Fibroblast of pulmonary artery (primary cell): ENCODE measurements at regions not wholly inside any gene's neighbourhood (a gene's known extent, or its start where the extent isn't known, plus 50 kb on each side); places are given as distances from the start of the nearest gene placed in this dataset.
A peak's percentile ranks its signal among the peaks of the same experiment; 100 is the strongest.

Source experiments
- DNase-seq: peaks from one replicate; pipeline ENCODE4 v3.0.0-alpha.2; 2010; ENCODE audit warnings: low read depth
- H3K4me3 ChIP-seq: replicated peaks from 2 replicates; pipeline ENCODE4 v1.5.1; 2011; ENCODE audit warnings: low read depth, mild to moderate bottlenecking, control low read depth, low read length, moderate library complexity
- TF ChIP-seq, protein P1 (sequence below): IDR thresholded peaks from 2 replicates; pipeline ENCODE4 v1.5.1; 2011; ENCODE audit warnings: mild to moderate bottlenecking, control low read depth, low read length, inconsistent platforms; ENCODE audit errors: missing control alignments

DNA sequence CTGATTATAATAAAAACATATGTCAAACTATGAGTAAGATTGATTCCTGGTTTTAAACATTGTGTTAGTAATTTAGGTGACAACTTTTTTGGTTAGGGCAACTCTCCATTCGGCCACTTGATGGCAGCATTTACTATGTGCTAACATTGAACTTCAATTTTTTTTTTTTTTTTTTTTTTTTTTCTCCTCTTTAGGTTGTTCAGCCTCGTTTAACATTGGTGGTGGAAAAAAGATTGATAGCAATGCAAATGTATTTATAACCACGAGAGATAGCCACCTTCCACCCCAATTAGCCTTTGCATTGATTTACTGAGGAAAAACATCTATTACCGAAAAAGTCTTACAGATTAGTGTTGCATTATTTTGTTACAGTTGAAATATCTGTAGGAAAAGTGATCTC lies 159.1 kb downstream of the CSNK1G3 start:
- TF ChIP-seq, protein P1, sequence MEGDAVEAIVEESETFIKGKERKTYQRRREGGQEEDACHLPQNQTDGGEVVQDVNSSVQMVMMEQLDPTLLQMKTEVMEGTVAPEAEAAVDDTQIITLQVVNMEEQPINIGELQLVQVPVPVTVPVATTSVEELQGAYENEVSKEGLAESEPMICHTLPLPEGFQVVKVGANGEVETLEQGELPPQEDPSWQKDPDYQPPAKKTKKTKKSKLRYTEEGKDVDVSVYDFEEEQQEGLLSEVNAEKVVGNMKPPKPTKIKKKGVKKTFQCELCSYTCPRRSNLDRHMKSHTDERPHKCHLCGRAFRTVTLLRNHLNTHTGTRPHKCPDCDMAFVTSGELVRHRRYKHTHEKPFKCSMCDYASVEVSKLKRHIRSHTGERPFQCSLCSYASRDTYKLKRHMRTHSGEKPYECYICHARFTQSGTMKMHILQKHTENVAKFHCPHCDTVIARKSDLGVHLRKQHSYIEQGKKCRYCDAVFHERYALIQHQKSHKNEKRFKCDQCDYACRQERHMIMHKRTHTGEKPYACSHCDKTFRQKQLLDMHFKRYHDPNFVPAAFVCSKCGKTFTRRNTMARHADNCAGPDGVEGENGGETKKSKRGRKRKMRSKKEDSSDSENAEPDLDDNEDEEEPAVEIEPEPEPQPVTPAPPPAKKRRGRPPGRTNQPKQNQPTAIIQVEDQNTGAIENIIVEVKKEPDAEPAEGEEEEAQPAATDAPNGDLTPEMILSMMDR = peak; percentile 82
- peak; percentile 65 for DNase-seq

More for the DNA sequence above, 159.1 kb downstream of the CSNK1G3 start:
- H3K4me3 ChIP-seq = no peak overlapping the region
